Parathyroid adenoma (tissue), 2 donors: ENCODE measurements at regions not wholly inside any gene's neighbourhood (a gene's known extent, or its start where the extent isn't known, plus 50 kb on each side); places are given as distances from the start of the nearest gene placed in this dataset.

Source experiments
- H2AFZ ChIP-seq: fragments of 300-600 bp; sonication (generic); one replicate; pipeline ENCODE4 v1.7.0; 2017; ENCODE audit warnings: antibody characterized with exemption, mild to moderate bottlenecking
- H3K27ac ChIP-seq: fragments of 300-600 bp; sonication (generic); one replicate; pipeline ENCODE4 v1.7.0; 2017
- H3K27me3 ChIP-seq: fragments of 300-600 bp; sonication (generic); one replicate; pipeline ENCODE4 v1.7.0; 2017; ENCODE audit warnings: low read length; ENCODE audit not compliant: control insufficient read depth, insufficient read depth
- H3K36me3 ChIP-seq: fragments of 300-600 bp; sonication (generic); one replicate; pipeline ENCODE4 v1.7.0; 2017; ENCODE audit warnings: low read length; ENCODE audit not compliant: control insufficient read depth, insufficient read depth
- H3K4me1 ChIP-seq: fragments of 300-600 bp; sonication (generic); one replicate; pipeline ENCODE4 v1.7.0; 2017; ENCODE audit warnings: control low read depth
- H3K4me2 ChIP-seq: fragments of 300-600 bp; sonication (generic); one replicate; pipeline ENCODE4 v1.7.0; 2017; ENCODE audit warnings: low read length
- H3K4me3 ChIP-seq: fragments of 300-600 bp; sonication (generic); one replicate; pipeline ENCODE4 v1.7.0; 2017; ENCODE audit warnings: low read depth, low read length
- H3K79me2 ChIP-seq: fragments of 300-600 bp; sonication (generic); one replicate; pipeline ENCODE4 v1.7.0; 2017; ENCODE audit warnings: control low read depth
- H3K9ac ChIP-seq: fragments of 300-600 bp; sonication (generic); one replicate; pipeline ENCODE4 v1.7.0; 2017; ENCODE audit warnings: mild to moderate bottlenecking
- H3K9me3 ChIP-seq: fragments of 300-600 bp; sonication (generic); one replicate; pipeline ENCODE4 v1.7.0; 2017; ENCODE audit warnings: low read length; ENCODE audit not compliant: control insufficient read depth
- TF ChIP-seq, protein P1 (sequence below): fragments of 300-600 bp; sonication (generic); IDR thresholded peaks from one replicate; pipeline ENCODE4 v1.7.0; 2017; ENCODE audit warnings: antibody characterized with exemption, mild to moderate bottlenecking
- donor health status: primary hyperparathyroidism.

GRCh38 chr4:100109921-100110320 lies 80.3 kb downstream of the DDIT4L start:
- H3K9me3 ChIP-seq = no peaks in the 10 kb centered on the region
- TF ChIP-seq, protein P1, sequence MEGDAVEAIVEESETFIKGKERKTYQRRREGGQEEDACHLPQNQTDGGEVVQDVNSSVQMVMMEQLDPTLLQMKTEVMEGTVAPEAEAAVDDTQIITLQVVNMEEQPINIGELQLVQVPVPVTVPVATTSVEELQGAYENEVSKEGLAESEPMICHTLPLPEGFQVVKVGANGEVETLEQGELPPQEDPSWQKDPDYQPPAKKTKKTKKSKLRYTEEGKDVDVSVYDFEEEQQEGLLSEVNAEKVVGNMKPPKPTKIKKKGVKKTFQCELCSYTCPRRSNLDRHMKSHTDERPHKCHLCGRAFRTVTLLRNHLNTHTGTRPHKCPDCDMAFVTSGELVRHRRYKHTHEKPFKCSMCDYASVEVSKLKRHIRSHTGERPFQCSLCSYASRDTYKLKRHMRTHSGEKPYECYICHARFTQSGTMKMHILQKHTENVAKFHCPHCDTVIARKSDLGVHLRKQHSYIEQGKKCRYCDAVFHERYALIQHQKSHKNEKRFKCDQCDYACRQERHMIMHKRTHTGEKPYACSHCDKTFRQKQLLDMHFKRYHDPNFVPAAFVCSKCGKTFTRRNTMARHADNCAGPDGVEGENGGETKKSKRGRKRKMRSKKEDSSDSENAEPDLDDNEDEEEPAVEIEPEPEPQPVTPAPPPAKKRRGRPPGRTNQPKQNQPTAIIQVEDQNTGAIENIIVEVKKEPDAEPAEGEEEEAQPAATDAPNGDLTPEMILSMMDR = no peak
- H3K9ac ChIP-seq = no peak overlapping the region
- H3K79me2 ChIP-seq = no peaks in the 10 kb centered on the region
- H3K27me3 ChIP-seq = no peaks in the 10 kb centered on the region
- no peak overlapping the region for H2AFZ ChIP-seq
- H3K36me3 ChIP-seq = no peaks in the 10 kb centered on the region
- no peak overlapping the region for H3K4me3 ChIP-seq
- H3K4me1 ChIP-seq = no peaks in the 10 kb centered on the region
- H3K27ac ChIP-seq = no peak overlapping the region
- H3K4me2 ChIP-seq = no peak overlapping the region

DNA sequence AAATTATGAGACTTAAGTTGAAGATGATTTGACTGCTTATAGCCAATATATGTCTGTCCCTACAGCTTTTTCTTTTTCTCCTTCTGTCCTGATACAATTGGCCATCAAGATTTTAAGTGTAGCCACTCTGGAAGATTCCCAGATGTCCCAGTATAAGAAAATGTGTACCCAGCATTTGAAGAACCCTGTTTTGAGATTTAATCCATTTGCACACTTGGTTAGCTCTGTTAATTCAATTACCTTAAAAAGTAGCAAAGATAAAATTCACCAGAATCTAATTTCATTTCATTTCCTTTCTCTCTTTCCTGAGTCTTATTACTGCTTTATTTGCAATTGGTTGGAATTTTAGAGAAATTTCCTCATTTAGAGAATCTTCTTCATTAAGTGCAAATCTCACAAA lies 81.4 kb downstream of the DDIT4L start:
- Histone ChIP-seq H3K9ac (no peak overlapping the region), H2AFZ (no peak overlapping the region), H3K79me2 (no peaks in the 10 kb centered on the region), H3K27me3 (no peaks in the 10 kb centered on the region), H3K27ac (no peak overlapping the region), H3K9me3 (no peaks in the 10 kb centered on the region), H3K36me3 (no peaks in the 10 kb centered on the region), H3K4me3 (no peak overlapping the region), H3K4me1 (no peaks in the 10 kb centered on the region), H3K4me2 (no peak overlapping the region)
- TF ChIP-seq, protein P1 = no peak

DNA sequence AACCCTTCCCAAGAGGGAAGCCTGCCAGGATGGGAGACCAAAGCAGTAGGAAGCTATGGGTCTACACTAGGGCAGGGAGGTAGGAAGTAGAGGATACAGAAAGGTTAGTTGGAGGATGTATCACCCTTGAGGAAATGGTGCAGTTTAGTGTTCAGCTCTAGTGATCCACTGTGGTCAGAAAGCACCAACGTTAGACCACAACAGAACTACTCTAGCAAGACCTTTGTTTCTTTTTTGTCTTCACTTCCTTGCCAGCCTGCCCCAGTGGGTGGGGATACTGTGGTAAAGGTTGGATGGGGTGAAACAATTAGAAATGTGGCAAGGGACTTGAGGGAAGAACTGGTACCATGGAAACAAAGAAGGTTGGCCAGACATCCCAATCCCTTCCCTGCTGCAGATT lies 83.3 kb downstream of the DDIT4L start:
- TF ChIP-seq, protein P1 = no peak
- no peak overlapping the region for H3K27ac ChIP-seq
- no peaks in the 10 kb centered on the region for H3K27me3 ChIP-seq
- no peak overlapping the region for H2AFZ ChIP-seq
- no peak overlapping the region for H3K9ac ChIP-seq
- H3K4me2 ChIP-seq = no peak overlapping the region
- no peaks in the 10 kb centered on the region for H3K4me1 ChIP-seq
- no peaks in the 10 kb centered on the region for H3K9me3 ChIP-seq
- no peak overlapping the region for H3K4me3 ChIP-seq
- no peaks in the 10 kb centered on the region for H3K36me3 ChIP-seq
- H3K79me2 ChIP-seq = no peaks in the 10 kb centered on the region

DNA sequence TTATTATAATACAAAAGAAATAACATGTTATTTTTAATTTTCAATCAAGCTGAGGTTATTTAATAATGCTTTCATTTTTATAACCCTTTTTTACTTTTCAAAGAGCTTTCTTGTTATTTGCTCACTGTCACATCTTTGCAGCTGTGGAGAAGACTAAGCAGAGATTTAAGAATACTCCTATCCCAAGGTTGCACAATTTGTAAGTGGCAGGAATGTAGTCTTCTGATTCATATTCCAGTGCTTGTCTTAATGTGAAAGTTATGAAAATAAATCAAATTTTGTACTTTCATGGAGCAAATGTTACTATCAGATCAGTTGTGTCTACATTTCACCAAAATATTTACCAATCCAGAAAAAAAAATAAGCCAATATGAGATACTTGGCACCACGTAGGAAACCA lies 86.6 kb downstream of the DDIT4L start:
- no peak overlapping the region for H3K27ac ChIP-seq
- no peaks in the 10 kb centered on the region for H3K27me3 ChIP-seq
- H3K79me2 ChIP-seq = no peaks in the 10 kb centered on the region
- TF ChIP-seq, protein P1 = no peak
- no peak overlapping the region for H3K4me2 ChIP-seq
- H3K9me3 ChIP-seq = no peaks in the 10 kb centered on the region
- no peaks in the 10 kb centered on the region for H3K4me1 ChIP-seq
- H3K36me3 ChIP-seq = no peaks in the 10 kb centered on the region
- no peak overlapping the region for H2AFZ ChIP-seq
- H3K9ac ChIP-seq = no peak overlapping the region
- no peak overlapping the region for H3K4me3 ChIP-seq

DNA sequence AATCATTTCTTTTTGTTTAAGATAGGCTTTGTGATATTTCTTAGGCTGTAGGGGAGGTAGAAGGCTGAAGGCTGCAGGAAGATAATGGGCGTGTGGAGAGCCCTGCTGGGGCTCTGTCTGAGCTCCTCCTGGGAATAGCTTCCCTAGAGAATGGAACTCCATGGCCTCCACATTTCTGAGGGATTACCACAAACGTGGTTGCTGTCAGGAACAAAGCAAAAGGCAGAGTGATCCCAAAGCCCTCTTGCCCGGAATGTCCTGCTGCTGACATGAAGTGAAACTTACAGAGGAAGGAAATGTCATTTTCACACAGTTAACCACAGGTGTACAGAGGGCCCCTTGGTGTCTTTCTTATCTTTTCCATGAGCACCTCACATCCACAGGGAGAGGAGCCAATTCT lies 89.3 kb downstream of the DDIT4L start:
- H3K4me1 ChIP-seq = no peaks in the 10 kb centered on the region
- TF ChIP-seq, protein P1 = no peak
- H3K9ac ChIP-seq = no peak overlapping the region
- no peaks in the 10 kb centered on the region for H3K79me2 ChIP-seq
- no peaks in the 10 kb centered on the region for H3K9me3 ChIP-seq
- H3K4me2 ChIP-seq = no peak overlapping the region
- no peak overlapping the region for H3K27ac ChIP-seq
- no peak overlapping the region for H2AFZ ChIP-seq
- no peak overlapping the region for H3K4me3 ChIP-seq
- H3K36me3 ChIP-seq = no peaks in the 10 kb centered on the region
- H3K27me3 ChIP-seq = no peaks in the 10 kb centered on the region
